Neural progenitor cell (in vitro differentiated cells): ENCODE measurements at regions not wholly inside any gene's neighbourhood (a gene's known extent, or its start where the extent isn't known, plus 50 kb on each side); places are given as distances from the start of the nearest gene placed in this dataset.

Experiments used
- CTCF ChIP-seq: fragments of 200-600 bp; sonication (generic); IDR thresholded peaks from 2 replicates; pipeline ENCODE4 v1.5.1; 2017; ENCODE audit warnings: antibody characterized with exemption, mild to moderate bottlenecking
- EZH2 ChIP-seq: fragments of 200-600 bp; sonication (generic); IDR thresholded peaks from 2 replicates; pipeline ENCODE4 v1.6.1; 2017; ENCODE audit warnings: antibody characterized with exemption, mild to moderate bottlenecking, moderate library complexity
- EZH2phosphoT487 ChIP-seq: fragments of 200-600 bp; sonication (generic); IDR thresholded peaks from 2 replicates; pipeline ENCODE4 v1.6.1; 2017; ENCODE audit warnings: antibody characterized with exemption

DNA sequence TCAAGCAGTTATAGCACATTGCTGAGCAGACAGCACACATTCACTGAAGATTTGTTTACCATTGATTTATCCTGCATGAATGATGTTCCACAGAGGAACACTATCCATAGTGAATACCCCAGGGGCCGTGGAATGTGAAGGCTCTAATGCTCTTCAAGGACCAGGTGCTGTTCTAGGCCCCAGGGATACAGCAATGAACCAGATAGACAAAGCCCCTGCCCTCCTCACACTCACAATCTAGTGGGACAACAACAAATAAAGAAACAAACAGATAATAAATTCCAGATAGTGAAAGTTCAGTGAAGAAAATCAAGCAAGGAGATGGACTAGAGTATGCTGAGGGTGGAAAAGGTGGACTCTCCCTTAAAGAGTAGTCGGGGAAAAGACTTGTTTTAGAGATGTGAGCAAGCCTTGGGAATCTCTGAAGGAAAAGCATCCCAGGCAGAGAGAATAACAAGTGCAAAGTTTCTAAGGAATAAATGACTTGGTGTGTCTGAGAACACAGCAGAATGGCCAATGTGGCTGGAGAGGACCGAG, 117.7 kb downstream of the CCDC71L start:
- no peak for TF ChIP-seq CTCF
- no peak for TF ChIP-seq EZH2
- TF ChIP-seq EZH2phosphoT487, result no peak
